IPS-18a (cell line): ENCODE measurements at regions not wholly inside any gene's neighbourhood (a gene's known extent, or its start where the extent isn't known, plus 50 kb on each side); places are given as distances from the start of the nearest gene placed in this dataset.

Experiments
- H3K27ac ChIP-seq: one replicate; pipeline ENCODE4 v1.5.1; 2013; ENCODE audit warnings: low read length
- H3K27me3 ChIP-seq: one replicate; pipeline ENCODE4 v1.6.1; 2013; ENCODE audit warnings: mild to moderate bottlenecking, low read length; ENCODE audit not compliant: control insufficient read depth, insufficient read depth
- H3K36me3 ChIP-seq: one replicate; pipeline ENCODE4 v1.6.1; 2013; ENCODE audit warnings: low read depth, low read length; ENCODE audit not compliant: control insufficient read depth
- H3K4me1 ChIP-seq: one replicate; pipeline ENCODE4 v1.6.1; 2013; ENCODE audit warnings: low read depth, low read length; ENCODE audit not compliant: control insufficient read depth
- H3K4me3 ChIP-seq: one replicate; pipeline ENCODE4 v1.5.1; 2013; ENCODE audit warnings: low read length
- H3K9ac ChIP-seq: one replicate; pipeline ENCODE4 v1.6.1; 2013; ENCODE audit warnings: mild to moderate bottlenecking, low read length, moderate library complexity
- H3K9me3 ChIP-seq: one replicate; pipeline ENCODE4 v1.6.1; 2013; ENCODE audit warnings: low read depth, low read length; ENCODE audit not compliant: control insufficient read depth

DNA sequence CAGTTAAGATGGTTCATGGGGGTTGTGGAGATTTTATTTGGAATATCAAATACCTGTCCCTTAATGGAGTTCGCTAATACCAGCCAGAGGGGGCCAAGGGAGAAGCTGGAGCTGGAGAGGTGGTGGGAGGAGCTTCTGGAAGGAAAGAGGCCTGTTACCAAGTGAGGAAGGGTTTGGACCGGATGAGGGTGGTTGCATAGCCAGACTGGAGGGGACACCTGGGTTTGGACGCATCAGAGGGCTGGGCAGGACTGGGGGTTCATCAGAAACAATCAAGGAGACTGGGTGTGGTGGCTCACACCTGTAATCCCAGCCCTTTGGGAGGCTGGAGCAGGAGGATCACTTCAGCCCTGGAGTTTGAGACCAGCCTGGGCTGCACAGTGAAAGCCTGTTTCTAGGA, 111.8 kb upstream of the IER5L start:
- H3K4me3 ChIP-seq = no peak overlapping the region
- no peak overlapping the region for H3K27ac ChIP-seq
- no peak overlapping the region for H3K9ac ChIP-seq
- no peaks in the 10 kb centered on the region for H3K27me3 ChIP-seq
- H3K36me3 ChIP-seq = no peaks in the 10 kb centered on the region
- H3K4me1 ChIP-seq = no peaks in the 10 kb centered on the region
- H3K9me3 ChIP-seq = no peaks in the 10 kb centered on the region

DNA sequence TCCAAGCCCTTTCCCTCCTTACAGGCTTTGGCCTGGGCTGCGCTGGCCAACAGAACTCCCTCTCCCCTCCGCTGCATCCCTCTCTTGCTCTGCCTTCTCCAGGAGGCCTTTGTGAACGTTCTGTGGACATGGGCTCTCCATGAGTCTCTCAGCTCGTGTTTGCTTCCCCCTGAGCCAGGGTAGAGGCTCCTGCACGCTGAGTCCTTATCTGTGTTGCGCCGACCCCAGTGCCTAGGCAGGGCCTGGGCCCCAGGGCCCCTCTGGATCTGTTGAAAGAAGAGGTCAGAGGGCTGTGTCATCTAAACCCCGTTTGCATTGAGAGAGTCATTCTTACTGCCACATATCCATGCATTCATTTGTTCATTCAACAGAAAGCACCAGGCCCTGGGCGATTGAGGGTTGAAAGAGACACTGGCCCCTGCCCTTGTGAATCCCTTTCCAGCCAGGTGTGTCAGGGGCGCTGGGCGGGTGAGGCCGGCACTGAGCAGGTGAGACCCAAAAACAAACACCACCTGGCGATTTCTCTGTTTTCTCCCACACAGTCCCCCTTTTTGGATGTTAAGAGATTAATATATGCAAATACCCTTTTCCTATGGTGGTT, 111.2 kb upstream of the IER5L start:
- no peaks in the 10 kb centered on the region for H3K9me3 ChIP-seq
- H3K27ac ChIP-seq = no peak overlapping the region
- no peak overlapping the region for H3K9ac ChIP-seq
- no peak overlapping the region for H3K4me3 ChIP-seq
- H3K4me1 ChIP-seq = no peaks in the 10 kb centered on the region
- H3K36me3 ChIP-seq = no peaks in the 10 kb centered on the region
- H3K27me3 ChIP-seq = no peaks in the 10 kb centered on the region

DNA sequence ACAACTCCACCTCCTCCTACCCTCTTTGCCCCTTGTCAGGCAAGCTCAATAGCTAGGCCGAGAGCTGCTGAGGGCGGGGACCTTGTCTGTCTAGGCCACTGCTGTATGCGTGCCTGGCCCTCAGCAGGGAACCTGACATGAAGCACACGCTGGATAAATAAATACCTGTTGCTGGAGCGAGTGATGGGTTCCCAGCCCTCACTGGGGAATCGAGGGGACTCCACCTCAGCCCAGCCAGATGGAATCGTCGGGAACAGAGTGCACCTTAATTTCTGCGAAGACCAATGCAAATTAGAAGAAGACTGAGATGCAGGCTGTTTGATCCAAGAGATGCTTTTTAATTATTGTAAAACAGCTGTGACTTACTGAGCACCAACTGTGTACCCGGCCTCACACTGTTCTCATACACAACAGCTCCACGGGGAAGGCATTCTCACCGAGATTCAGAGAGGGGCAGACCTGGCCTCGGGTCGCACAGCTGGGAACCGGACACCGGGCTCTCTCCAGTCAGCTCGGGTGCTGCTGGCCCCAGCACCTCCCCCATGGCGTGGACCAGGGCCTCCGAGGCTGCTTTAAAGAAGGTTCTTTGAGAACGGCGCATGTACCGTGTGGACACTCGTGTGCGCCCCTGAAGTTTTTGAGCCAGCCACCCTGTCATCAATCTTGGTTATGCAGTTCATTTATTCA, 109.7 kb upstream of the IER5L start:
- Histone ChIP-seq H3K36me3 (no peaks in the 10 kb centered on the region), H3K4me1 (no peaks in the 10 kb centered on the region), H3K4me3 (no peak overlapping the region), H3K9ac (no peak overlapping the region), H3K9me3 (no peaks in the 10 kb centered on the region), H3K27ac (no peak overlapping the region), H3K27me3 (no peaks in the 10 kb centered on the region)

DNA sequence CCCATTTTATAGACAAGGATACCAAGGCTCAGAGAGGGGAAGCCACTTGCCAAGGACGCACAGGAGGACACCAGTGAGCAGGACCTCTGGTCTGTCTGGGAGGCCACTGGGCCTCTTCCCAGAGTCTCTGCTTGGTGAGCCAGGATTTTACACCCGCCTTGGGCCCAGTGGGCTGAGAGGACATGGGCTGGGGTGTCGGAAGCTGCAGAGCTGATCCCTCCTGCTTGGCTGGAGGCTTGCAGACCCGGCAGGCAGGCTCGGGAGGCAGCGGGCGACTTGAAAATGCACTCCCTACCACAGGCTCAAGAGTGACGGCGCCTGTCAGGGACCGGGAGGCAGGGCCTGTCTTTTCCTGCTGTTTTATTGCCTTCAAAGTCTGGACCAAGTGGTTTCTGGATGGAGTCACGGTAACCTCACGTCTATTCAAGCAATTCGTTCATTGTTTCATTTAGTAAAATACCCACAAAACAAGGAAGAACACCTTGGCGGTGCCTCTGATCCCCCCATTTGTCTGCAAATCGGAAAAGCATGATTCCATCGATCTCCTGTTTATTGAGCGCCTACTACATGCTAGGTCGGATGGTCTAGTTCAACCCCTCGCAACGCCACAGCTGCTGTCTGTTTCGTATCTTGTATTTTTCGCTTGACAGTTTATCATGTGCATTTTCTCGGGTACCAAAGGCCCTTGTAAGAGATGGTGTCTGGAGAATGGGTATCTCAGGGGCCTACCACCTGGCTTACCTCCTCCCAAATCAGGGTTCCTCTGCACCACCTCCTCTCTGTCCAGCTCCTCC, 108.1 kb upstream of the IER5L start:
- Histone ChIP-seq H3K9ac (no peak overlapping the region), H3K27me3 (no peaks in the 10 kb centered on the region), H3K9me3 (no peaks in the 10 kb centered on the region), H3K4me1 (peaks cover 8% of the 10 kb centered on the region), H3K36me3 (no peaks in the 10 kb centered on the region), H3K27ac (no peak overlapping the region), H3K4me3 (no peak overlapping the region)

DNA sequence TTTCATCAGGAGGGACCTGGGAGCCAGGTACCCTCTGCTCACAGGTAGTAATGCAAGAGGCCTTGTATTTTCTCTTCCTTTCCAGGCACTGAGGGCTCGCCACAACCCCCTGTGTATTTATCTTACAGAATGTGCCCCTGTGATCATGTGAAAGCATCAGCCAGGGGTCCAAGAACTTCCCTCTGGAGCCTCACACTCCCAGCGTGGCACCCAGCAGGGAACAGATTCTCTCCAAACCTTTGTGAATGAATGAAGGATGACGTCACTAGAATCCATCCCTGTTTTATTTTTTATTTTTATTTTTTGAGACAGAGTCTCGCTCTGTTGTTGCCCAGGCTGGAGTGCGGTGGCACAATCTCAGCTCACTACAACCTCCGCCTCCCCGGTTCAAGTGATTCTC, 107.3 kb upstream of the IER5L start:
- no peak overlapping the region for H3K27ac ChIP-seq
- H3K9ac ChIP-seq = no peak overlapping the region
- no peak overlapping the region for H3K4me3 ChIP-seq
- no peaks in the 10 kb centered on the region for H3K9me3 ChIP-seq
- peaks cover 8% of the 10 kb centered on the region for H3K4me1 ChIP-seq
- no peaks in the 10 kb centered on the region for H3K27me3 ChIP-seq
- no peaks in the 10 kb centered on the region for H3K36me3 ChIP-seq

DNA sequence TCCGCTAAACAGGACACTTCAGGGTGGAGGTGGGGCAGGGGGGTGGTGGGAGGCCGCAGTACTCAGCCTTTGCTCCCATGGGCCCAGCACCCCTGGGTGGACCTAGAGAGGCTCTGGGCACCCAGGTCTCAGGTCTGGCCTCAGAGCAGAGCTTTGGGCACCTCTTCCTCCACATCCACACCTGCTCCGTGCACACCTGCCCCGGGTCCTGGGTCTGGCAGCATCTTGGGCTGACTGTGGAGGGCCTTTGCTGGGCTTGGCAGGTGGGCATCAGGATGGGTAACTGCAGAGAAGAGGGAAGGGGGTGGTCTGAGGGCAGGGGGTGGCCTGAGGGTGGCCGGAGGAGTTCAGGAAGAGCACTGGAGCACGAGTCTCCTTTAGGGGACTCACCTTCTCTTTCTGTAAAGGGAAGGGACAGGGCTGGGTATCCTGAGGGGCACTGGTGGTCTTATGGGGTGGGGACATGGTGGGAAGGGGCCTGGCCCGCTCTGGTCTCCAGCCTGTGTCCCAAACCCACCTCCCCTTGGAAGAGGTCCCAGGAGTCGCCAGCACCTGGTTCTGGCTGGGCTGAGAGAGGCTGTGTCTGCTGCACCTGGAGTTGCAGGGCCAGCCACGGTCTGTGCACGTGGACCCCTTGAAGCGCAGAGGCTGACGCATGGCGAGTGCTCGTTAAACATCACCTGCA, 106.7 kb upstream of the IER5L start:
- Histone ChIP-seq H3K36me3 (no peaks in the 10 kb centered on the region), H3K4me1 (peaks cover 8% of the 10 kb centered on the region), H3K27ac (no peak overlapping the region), H3K4me3 (no peak overlapping the region), H3K9me3 (no peaks in the 10 kb centered on the region), H3K27me3 (no peaks in the 10 kb centered on the region), H3K9ac (no peak overlapping the region)

DNA sequence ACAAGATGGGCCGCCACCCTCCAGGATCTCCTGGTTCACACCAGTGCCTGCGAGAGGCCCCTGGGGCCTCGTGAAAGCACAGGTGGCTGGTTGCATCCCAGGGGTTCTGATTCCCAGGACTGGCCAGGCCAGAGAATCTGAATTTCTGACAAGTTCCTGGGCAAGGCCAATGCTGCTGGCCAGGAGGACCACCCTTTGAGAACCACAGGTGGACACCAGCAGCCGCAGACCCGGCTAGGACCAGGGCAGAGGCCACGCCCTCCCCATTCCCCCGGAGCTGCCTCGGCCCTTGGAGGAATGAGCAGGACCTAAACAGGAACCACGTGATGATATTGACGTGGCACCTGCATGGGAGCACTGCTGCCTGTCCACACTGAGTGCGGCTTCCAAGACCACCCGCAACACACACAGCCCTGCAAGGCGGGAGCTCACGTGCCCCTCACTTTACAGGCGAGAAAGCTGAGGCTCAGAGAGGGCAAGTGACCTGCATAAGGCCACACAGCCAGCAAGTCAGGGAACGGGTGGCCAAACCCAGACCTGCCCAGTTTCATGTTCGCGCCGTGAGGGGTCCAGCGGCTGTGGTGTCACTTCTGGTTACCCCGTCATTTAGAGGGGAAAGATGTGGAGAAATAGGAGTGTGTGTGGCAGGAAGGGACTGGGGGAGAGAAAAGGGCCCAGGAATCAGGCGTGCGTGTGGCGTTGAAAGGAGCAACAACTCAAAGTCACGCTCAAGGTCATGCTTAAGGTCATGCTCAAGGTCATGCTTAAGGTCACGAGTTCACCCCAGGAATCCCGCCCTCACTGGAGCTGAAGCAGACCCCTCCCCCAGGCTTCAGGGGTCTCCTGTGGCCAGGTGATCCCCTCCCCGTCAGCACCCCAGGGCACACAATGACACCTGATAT, 105.9 kb upstream of the IER5L start:
- Histone ChIP-seq H3K9ac (no peak overlapping the region), H3K4me1 (peaks cover 8% of the 10 kb centered on the region), H3K9me3 (no peaks in the 10 kb centered on the region), H3K27ac (no peak overlapping the region), H3K27me3 (no peaks in the 10 kb centered on the region), H3K36me3 (no peaks in the 10 kb centered on the region), H3K4me3 (no peak overlapping the region)

DNA sequence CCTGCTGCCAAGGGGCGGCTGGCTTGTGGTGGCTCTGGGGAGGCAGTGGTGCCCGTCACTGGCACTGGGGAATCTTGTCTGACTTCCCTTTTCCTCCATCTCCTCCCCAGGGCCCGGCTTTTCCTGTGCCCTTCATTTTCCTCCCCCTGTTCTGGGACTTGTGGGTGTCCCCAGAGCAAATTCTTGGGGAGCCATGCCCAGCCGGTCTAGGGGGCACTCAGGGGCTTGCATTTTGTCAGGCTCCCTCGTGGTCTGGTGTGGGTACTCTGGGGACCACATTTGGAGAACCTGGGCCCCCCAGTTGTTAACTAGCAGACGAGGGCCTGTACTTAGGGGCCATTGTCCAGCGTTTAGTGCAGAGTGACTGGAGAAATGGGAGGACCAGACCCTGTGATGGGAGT, 105.2 kb upstream of the IER5L start:
- H3K36me3 ChIP-seq = no peaks in the 10 kb centered on the region
- no peaks in the 10 kb centered on the region for H3K27me3 ChIP-seq
- H3K27ac ChIP-seq = no peak overlapping the region
- H3K4me1 ChIP-seq = peaks cover 8% of the 10 kb centered on the region
- no peak overlapping the region for H3K9ac ChIP-seq
- H3K4me3 ChIP-seq = no peak overlapping the region
- H3K9me3 ChIP-seq = no peaks in the 10 kb centered on the region

DNA sequence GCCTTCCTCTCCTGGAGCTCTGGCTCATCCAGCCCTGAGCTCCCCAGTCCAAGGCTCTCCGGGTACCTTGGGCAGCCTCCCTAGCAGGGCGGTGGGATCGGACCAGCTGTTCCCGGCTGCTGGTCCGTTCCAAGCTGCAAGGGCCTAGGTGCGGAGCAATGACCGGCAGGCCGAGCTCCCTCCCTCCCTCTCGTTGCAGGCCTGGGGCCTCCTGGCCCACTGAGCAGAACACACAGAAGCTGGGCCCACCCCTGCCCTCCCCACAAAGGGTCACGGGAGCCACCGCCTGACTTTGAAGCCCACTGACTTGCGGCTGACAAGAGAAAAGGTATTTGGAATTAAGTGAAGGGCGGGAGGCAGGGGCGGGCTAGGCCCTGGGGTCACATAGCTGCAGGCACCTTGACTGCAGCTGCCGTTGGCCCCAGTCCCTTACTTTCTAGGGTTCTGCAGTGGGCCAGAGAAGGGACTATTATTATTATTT, 104.7 kb upstream of the IER5L start:
- Histone ChIP-seq H3K36me3 (no peaks in the 10 kb centered on the region), H3K27me3 (no peaks in the 10 kb centered on the region), H3K4me1 (peaks cover 8% of the 10 kb centered on the region), H3K9ac (no peak overlapping the region), H3K27ac (no peak overlapping the region), H3K4me3 (peak overlapping the region; percentile 8), H3K9me3 (no peaks in the 10 kb centered on the region)

DNA sequence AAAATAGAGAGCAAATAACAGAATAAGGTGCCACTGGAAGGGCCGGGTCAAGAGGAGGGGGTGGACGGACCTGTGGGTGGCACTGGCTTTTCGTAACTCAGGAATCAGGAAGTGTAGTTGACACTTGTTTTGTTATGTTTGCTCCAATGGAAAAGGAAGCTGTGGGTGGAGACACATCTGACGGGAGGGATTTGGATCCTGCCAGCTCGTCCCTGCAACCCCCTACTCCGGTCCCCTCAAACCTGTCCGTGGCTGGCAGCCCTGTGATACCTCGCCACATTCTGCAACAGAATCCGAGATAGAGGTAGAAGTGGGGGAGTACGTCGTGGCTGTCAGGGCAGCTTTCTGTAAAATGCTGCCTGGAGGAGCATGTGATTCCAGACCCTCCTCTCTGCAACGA, 104.2 kb upstream of the IER5L start:
- Histone ChIP-seq H3K9me3 (no peaks in the 10 kb centered on the region), H3K4me1 (peaks cover 8% of the 10 kb centered on the region), H3K27ac (no peak overlapping the region), H3K9ac (no peak overlapping the region), H3K4me3 (peak overlapping the region; percentile 8), H3K36me3 (no peaks in the 10 kb centered on the region), H3K27me3 (no peaks in the 10 kb centered on the region)
